NCI-H226 (cell line): ENCODE measurements at regions not wholly inside any gene's neighbourhood (a gene's known extent, or its start where the extent isn't known, plus 50 kb on each side); places are given as distances from the start of the nearest gene placed in this dataset.
"Not testable (repeated sequence)": the region's sequence is repeated elsewhere in the genome, so short reads cannot be mapped to it uniquely, and the experiment has no call there.

Source experiments
- DNase-seq: peaks from one replicate; pipeline ENCODE4 v3.0.0-alpha.2; 2015

DNA sequence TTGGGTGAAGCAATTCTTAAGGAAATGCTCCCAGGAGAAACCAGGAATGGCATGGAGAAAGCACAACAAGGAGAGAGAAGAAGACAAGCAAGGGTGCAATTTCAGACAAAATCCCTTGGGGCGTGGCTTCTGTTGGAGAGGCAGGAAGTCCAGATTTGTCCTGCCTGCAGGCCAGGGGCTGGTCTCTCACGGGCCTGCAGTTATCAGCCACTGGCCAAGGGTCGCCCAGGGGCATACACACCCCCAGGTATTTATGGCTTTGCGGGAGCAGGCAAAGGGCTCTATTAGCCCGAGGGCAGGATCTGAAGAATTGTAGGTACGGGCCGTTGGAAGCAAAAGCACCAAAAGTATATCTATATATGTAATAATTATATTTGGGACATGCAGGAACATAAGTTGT is 87.7 kb downstream of the IYD start:
- no peak for DNase-seq

DNA sequence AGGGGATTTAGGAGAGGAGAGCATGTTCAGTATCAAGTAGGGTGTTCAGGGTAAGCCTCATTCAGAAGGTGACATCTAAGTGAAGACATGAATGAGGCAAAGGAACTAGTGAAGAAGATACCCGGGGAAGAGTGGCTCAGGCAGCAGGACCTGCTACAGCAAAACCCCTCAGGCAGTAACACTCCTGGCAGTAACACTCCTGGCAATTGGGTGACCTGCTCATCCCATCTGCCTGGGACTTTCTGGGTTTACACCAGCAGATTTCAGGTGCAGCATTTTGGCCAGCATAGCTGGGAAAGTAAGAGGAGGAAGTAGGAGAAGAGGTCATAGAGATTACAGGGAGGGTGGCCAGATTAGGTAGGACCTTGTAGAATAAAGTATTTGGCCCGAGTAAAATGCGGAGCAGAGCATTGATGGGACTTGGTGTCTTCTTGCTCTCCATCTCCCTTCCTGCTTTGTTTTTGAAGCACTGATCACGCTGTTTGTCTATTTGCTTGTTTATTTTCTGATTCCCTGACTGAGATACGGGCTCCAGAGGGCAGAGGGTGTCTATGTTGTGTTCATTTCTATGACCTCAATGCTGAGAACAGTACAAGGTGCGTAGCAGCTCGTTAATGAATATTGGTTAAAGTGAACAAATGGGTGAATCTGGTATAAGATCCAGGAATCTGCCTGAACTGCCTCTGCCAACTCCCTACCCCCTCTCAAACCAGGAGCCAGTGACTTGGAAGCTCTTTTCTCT is 88.3 kb downstream of the IYD start:
- no peak for DNase-seq

GRCh38 chr6:150458579-150458978 is 89.8 kb downstream of the IYD start:
- DNase-seq: no peak

DNA sequence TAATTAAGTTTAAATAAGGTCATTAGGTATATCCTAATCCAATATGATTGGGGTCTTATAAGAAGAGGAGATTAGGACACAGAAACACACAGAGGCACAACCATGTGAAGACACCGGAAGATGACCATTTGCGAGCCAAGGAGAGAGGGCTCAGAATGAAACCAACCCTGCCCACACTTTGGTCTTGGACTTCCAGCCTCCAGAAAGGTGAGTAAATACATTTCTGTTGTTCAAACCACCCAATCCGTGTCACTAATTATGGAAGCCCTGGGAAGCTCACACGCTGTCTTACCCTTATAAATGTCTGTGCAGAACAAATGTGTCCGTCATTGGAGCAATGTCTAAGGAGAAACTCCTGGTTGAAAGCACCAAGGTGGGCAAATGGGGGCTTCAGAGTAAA is 95.0 kb downstream of the IYD start:
- no peak for DNase-seq

DNA sequence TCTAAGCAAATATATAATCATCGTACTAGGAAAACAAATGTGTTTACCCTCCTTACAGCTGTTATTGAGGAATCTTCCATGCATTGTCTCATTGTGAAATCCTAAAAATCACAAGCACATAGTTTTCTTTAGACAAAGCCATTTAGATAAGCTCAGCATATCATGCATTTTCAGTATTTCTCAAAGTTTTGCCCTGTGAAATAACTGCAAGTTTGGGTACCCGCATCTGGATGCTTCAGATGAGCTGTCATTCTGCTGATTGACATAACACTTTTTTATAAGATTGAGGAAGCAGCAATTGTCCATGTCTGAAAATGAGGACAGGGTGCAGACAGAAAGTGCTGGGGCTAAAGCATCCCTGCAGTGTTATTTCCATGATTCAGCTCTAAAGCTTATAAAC is 96.2 kb downstream of the IYD start:
- DNase-seq: no peak

DNA sequence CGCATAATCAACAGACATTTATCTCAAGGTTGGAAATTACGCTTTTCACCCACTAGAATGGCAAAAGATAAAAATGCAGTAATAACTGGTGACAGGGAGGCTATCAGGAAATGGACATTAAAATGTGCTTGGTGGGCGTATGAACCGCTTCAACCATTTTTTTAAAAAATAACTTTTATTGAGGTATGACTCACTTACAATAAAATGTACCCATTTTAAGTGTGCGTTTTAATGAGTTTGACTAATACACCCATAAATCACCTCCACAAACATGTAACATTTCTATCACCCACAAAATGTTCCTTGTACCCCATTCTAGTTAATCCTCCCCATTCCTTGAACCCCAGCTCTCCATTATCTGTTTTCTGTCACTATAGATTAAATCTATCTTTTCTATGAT is 96.8 kb downstream of the IYD start:
- DNase-seq: no peak

DNA sequence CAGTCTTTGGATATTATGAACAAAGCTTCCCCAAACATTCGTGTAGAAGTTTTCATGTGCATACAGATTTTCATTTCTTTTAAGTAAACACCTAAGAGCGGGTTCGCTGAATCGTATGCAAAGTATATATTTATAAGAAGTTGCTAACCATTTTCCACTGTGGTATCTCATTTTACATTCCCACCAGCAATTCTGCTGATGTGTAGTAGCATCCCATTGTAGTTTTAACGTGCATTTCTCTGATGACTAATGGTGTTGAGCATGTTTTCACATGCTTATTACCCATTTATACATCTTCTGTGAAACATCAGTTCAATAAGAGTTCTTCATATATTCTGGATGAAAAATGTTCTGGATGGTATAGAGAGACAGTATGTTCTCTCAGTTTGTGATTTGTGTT is 97.4 kb downstream of the IYD start:
- no peak for DNase-seq

- DNase-seq: no peak
These were observed 101.3 kb downstream of the IYD start for GRCh38 chr6:150470131-150470530.

GRCh38 chr6:150470960-150471665 is 102.3 kb downstream of the IYD start:
- DNase-seq: no peak

DNA sequence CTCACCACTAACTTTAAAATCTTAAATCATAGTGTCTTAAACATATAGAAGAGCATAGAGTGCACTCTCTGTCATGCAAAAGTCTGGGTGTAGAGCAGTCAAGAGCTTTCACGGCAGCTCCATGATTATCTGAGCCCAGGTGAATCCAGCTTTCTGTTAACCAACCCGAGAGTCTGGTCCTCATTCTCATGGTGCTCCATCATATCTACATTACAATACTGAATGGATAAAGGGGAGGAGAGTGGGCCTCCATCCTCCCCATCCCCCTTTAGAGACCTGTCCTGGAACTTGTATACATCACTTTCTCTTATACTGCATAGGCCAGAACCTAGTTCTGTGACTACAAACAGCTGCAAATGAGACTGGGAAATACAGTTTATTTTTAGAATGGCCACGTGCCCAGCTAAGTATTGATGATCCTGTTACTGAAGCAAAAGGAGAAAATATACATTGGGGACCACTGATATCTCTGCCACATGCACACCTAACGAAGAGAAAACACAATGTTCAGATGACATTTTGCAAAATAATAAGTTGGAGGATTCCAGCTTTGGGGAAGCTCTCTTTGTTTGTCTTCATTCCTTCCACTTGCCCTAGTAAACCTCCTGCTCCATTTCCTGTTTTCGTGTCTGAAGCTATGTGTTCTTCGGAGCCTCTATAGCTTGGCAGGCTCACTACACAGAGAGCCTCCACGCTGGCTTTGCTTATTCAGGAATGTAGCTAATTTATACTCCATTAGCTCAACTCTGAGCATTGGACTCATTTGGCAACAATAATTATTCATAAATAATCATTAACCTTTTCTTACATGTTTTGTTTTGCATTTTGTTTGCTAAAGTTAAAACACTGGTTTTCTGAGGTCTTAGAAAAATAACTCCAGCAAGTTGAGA is 110.1 kb downstream of the IYD start:
- no peak for DNase-seq

DNA sequence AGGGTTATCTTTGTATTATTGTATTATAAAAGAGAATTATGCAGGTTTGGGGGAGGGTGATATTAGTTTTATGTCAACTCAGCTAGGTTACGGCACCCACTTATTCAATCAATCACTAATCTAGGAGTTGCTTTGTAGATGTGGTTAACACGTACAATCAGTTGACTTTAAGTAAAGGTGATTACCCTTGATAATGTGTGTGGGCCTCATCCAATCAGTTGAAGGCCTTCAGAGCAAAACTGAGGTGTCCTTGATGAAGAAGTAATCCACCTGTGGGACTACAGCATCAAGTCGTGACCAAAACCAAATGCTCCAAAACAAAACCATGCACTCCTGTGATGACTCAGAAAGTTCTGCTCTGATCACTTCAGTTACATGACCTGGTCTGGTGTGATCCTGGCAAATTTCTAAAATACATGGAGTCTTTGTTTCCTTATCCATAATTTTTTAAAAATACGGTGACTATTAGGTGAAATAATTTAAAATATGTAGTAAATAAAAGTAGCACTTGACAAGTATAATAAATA is 114.1 kb downstream of the IYD start:
- no peak for DNase-seq

- DNase-seq: no peak
These were observed 114.3 kb upstream of the PLEKHG1 start for GRCh38 chr6:150485161-150485958.

- DNase-seq: no peak
These were observed 113.6 kb upstream of the PLEKHG1 start for GRCh38 chr6:150486048-150486447.

DNA sequence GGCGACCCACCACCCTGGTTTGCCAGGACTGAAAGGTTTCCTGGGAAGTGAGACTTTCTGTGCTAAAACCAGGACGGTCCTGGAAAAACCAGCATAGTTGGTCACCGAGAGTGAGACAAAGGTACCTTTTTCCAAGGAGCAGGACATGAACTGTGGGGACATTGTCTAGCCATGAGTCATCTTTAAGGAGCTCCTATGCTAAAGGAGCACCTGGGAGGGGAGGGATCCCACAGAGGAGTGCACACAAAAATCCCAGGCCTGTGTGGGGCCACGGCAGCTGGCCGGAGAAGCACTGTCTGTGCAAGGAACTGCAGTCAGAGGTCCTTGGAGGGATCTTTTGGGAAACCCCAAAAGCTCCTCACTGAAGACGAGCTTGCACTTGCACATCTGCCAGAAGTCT is 109.1 kb upstream of the PLEKHG1 start:
- DNase-seq: no peak

DNA sequence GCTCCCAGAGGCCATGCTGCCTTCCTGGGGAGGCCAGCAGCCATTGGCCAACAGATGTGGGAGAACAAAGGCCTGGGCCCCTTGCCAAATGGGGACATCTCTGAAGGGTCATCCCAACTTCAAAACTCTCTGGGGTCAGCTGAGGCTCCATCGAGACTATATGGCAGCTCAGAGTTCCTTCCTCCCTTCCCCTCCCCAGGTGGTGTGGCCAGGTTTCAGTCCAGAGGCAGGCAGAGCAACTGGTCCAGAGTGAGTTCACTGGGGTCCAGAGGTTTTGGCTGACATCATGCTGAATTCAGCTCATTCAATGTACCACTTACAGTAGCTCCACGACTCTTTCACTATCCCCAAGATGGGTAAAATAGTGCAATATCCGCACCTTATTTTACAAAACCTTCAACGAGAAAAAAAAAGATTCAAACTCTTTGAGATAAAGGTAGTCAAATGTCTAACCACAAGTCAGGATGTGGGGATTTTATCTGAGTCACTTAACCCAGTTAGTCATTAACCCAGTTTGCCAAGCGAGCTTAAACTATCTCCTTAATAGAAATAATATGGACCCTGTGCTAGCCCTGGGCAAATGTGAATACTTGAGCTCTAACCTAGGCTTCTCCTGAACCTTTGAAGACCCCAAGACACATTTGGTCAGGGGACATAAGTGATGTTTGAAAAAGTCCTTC is 108.4 kb upstream of the PLEKHG1 start:
- peak; percentile 80 for DNase-seq

DNA sequence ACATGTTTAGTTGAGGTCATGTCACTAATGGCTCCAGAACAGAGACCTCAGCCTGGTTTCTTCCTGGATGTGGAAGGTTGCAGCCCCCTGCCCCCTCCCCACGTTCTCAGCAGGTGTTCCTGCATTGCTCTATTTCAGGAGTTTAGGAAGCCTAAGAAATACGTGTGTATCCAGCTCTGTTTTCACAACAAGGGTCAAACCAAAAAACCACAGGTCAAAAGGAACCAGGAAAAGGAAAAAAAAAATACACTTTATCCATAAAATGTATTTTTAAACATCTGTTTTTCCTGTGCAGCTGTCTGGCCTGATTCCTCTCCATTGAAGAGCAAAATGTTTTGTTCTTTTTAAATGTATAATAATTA is 107.9 kb upstream of the PLEKHG1 start:
- DNase-seq: no peak

DNA sequence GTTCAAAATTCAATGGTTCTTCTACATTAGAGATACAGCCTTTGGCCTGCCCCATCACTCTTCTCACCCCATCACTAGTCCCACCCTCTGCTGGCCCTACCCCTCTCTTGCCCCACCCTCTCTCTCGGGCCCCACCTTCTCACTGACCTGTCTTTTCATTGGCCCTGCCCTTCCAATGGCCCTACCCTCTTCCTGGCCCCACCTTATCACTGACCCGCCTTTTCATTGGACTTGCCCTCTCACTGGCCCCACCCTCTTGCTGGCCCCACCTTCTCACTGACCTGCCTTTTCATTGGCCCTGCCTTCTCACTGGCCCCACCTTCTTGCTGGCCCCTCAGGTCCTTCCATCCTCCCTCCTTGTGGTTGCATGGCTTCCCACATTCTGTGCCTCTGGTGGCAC is 107.2 kb upstream of the PLEKHG1 start:
- peak; percentile 85 for DNase-seq

GRCh38 chr6:150492941-150493340 is 106.7 kb upstream of the PLEKHG1 start:
- DNase-seq: peak; percentile 94

- DNase-seq: not testable (repeated sequence)
These were observed 106.1 kb upstream of the PLEKHG1 start for GRCh38 chr6:150493552-150493951.

DNA sequence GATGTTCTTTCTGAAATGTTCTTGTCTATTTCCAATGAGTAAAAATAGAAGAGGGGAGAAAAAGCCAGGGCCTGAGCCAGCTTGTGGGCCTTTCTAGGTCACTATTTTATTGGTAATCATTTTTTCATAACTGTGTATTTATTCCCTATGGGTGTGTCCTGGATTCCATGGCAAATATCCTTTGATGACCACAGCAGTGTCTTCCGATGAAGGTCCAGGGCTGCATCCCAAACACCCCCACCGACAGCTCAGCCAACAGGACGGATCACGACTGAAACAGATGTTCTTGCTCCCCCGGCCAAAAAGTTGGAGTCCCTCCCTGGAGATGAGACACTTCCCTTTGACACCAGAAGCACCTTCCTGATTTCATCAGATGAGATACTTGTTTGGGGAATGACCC is 105.4 kb upstream of the PLEKHG1 start:
- DNase-seq: no peak

DNA sequence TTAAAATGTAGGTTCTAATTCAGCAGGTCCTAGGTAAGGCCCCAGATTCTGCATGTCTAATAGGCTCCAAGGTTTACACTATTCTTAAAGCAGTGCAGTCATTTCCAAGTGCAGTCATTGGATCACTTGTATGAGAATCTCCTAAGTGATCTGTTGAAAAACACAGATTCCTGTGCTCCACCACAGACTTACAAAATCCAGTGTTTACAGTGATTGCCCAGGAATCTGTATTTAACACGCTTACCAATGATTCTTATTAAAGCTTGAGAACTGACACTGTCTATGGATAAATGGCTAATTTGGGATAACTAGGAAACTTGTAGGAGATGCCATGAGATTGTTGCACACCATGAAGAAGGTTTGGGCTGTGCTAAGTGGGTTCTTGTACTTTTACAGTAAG is 104.6 kb upstream of the PLEKHG1 start:
- no peak for DNase-seq

DNA sequence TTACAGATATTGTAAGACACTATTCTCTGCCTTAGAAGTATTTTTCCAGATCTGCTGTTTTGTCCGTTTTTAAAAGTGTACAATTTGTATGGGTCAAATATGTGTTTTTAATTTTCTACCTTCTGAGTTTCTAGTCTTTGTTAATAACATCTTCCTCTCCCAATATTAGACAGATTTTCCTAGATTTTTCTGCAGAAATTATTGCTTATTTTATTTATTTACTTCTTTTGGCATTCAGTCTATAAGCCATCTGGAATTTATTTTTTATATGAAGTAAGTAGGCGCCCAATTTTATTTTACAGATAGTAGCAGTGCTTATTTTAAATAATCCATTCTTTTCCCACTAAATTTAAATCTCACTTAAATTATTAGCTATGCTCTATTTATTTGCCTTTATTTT is 103.1 kb upstream of the PLEKHG1 start:
- no peak for DNase-seq
